ENCODE measurements at regions not wholly inside any gene's neighbourhood (a gene's known extent, or its start where the extent isn't known, plus 50 kb on each side); places are given as distances from the start of the nearest gene placed in this dataset.

- TF ChIP-seq CTCF (IDR thresholded peaks at IDR 0.05), result no peak
- TF ChIP-seq USF2 (IDR thresholded peaks at IDR 0.05; ENCODE audit: borderline replicate concordance, low read depth, low read length), result no peak
- no peak for TF ChIP-seq YY1 (IDR thresholded peaks at IDR 0.05; ENCODE audit: low read depth)
- TF ChIP-seq TAF1 (IDR thresholded peaks at IDR 0.05; ENCODE audit: borderline replicate concordance, low read depth, low read length), result no peak
- no peak for TF ChIP-seq PBX3 (IDR thresholded peaks at IDR 0.05)
- TF ChIP-seq REST (IDR thresholded peaks at IDR 0.05; ENCODE audit: low read depth, low read length), result no peak
- no peak for TF ChIP-seq MAX (IDR thresholded peaks at IDR 0.05; ENCODE audit: low read depth)
- TF ChIP-seq SMC3 (IDR thresholded peaks at IDR 0.05; ENCODE audit: low read depth, low read length), result no peak
- no peak for TF ChIP-seq GABPA (IDR thresholded peaks at IDR 0.05; ENCODE audit: low read depth)
Measured at GRCh38 chr2:17184512-17184911, 333.7 kb downstream of the RAD51AP2 start.
